ENCODE measurements at regions not wholly inside any gene's neighbourhood (a gene's known extent, or its start where the extent isn't known, plus 50 kb on each side); places are given as distances from the start of the nearest gene placed in this dataset.
"Not testable (repeated sequence)": the region's sequence is repeated elsewhere in the genome, so short reads cannot be mapped to it uniquely, and the experiment has no call there.

- TF ChIP-seq CTCF (IDR thresholded peaks at IDR 0.05; ENCODE audit: low read length); EZH2phosphoT487 (IDR thresholded peaks at IDR 0.05; ENCODE audit: low read length); EZH2 (optimal IDR thresholded peaks at IDR 0.05; ENCODE audit: low read depth, low read length): not testable (repeated sequence)
Measured at GRCh38 chr18:1857281-1857680, 714.0 kb downstream of the METTL4 start.
